Psoas muscle (tissue), 7 donors: ENCODE measurements at regions not wholly inside any gene's neighbourhood (a gene's known extent, or its start where the extent isn't known, plus 50 kb on each side); places are given as distances from the start of the nearest gene placed in this dataset.

Experiments used
- ATAC-seq, 4 donors: fragments of 200-7000 bp; cut with Tn5 transposase; one replicate each; pipeline ENCODE4 v1.9.1; 2020; ENCODE audit warnings: moderate library complexity in 3 of 4, mild to moderate bottlenecking in 2 of 4
- DNase-seq, 2 donors: peaks; one replicate each; pipeline ENCODE4 v3.0.0-alpha.2; 2020
- H3K27ac ChIP-seq: fragments of 200-600 bp; one replicate; pipeline ENCODE4 v1.8.0; 2022
- H3K27me3 ChIP-seq, 3 donors: fragments of 200-600 bp in 1 of 3; one replicate each; pipeline versions ENCODE4 v1.6.1 to v1.8.0; 2013 to 2022; ENCODE audit warnings: low read length in 2 of 3, mild to moderate bottlenecking in 2 of 3, moderate library complexity in 1 of 3; ENCODE audit not compliant: insufficient read depth in 3 of 3
- H3K36me3 ChIP-seq, 2 donors: fragments of 200-600 bp in 1 of 2; one replicate each; pipeline versions ENCODE4 v1.6.1 to v1.8.0; 2013 to 2022; ENCODE audit warnings: low read depth in 1 of 2, mild to moderate bottlenecking in 1 of 2, moderate library complexity in 1 of 2; ENCODE audit not compliant: insufficient read depth in 1 of 2
- H3K4me1 ChIP-seq: fragments of 200-600 bp; one replicate; pipeline ENCODE4 v1.8.0; 2022
- H3K4me3 ChIP-seq: fragments of 200-600 bp; one replicate; pipeline ENCODE4 v1.8.0; 2022; ENCODE audit warnings: mild to moderate bottlenecking
- H3K9me3 ChIP-seq: fragments of 200-600 bp; one replicate; pipeline ENCODE4 v1.8.0; 2022
- WGBS, 3 donors: extraction: QIAGEN DNeasy Blood & Tissue Kit; methylation state at CpG; one replicate each; pipeline versions ENCODE4 v1.1.6 to v1.1.7; 2013; 5-methylcytosine and 5-hydroxymethylcytosine counted together
- intact Hi-C, 2 donors: fragments of 100-400 bp; cut with DNase I; formaldehyde crosslinking; loops; one replicate each; pipeline versions ENCODE4 v1.11.0 to v1.14.2; 2022
- TF ChIP-seq, protein P1 (sequence below): fragments of 200-600 bp; IDR thresholded peaks from one replicate; pipeline ENCODE4 v1.8.0; 2022; ENCODE audit warnings: antibody characterized with exemption
- donor health status: healthy with polysubstance abuse.
- donor health status: DM: no; HTN: no; CAD: no; lungs with moderate emphysema.
- donor health status: Bipolar disorder and iron deficiency.
- donor health status: healthy.
- donor health status: DM: yes; HTN: yes; CAD: no.
- donor health status: DM: no; HTN: no; CAD: no.
- donor health status: DM: yes; HTN: yes; CAD: no.

DNA sequence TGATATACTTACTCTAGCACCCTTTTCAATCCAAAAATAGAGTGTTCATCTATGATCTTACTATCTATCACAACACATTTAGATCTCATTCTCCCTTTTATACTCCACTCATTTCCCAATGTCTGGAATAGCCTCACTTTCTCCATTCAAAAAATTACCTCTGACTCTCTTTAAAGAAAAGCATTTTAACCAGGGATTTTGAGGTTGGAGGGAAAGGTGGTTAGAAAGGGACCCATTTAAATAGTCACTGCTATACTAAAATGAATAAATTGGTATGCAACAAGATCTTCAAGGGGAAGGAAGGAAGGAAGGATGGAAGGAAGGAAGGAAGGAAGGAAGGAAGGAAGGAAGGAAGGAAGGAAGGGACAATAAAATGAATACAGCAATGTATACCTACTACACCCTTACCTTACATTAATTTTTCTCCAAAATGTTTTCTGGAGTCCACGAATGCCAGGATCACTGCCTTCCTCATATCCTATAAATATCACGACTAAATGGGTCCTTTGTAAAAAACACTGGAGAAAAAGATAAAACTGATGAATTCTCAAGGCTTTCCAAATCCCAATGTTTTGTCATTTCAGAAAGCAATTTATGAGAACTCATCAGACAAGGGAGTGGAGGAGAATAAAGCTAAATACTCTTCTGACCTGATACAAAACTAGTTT, 202.7 kb downstream of the ZEB2 start:
- no peaks in the 10 kb centered on the region for H3K27me3 ChIP-seq
- DNase-seq = no peak
- TF ChIP-seq, protein P1, sequence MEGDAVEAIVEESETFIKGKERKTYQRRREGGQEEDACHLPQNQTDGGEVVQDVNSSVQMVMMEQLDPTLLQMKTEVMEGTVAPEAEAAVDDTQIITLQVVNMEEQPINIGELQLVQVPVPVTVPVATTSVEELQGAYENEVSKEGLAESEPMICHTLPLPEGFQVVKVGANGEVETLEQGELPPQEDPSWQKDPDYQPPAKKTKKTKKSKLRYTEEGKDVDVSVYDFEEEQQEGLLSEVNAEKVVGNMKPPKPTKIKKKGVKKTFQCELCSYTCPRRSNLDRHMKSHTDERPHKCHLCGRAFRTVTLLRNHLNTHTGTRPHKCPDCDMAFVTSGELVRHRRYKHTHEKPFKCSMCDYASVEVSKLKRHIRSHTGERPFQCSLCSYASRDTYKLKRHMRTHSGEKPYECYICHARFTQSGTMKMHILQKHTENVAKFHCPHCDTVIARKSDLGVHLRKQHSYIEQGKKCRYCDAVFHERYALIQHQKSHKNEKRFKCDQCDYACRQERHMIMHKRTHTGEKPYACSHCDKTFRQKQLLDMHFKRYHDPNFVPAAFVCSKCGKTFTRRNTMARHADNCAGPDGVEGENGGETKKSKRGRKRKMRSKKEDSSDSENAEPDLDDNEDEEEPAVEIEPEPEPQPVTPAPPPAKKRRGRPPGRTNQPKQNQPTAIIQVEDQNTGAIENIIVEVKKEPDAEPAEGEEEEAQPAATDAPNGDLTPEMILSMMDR = no peak
- peaks cover 21% of the 10 kb centered on the region for H3K4me1 ChIP-seq
- no peaks in the 10 kb centered on the region for H3K36me3 ChIP-seq
- H3K4me3 ChIP-seq = no peak overlapping the region
- no peak for ATAC-seq
- WGBS, 3 donors = 87 to 95% (median 94%) methylated on average over 2 of the region's 2 CpGs
- H3K9me3 ChIP-seq = no peaks in the 10 kb centered on the region
- intact Hi-C loops = no loop called here
- no peak overlapping the region for H3K27ac ChIP-seq

DNA sequence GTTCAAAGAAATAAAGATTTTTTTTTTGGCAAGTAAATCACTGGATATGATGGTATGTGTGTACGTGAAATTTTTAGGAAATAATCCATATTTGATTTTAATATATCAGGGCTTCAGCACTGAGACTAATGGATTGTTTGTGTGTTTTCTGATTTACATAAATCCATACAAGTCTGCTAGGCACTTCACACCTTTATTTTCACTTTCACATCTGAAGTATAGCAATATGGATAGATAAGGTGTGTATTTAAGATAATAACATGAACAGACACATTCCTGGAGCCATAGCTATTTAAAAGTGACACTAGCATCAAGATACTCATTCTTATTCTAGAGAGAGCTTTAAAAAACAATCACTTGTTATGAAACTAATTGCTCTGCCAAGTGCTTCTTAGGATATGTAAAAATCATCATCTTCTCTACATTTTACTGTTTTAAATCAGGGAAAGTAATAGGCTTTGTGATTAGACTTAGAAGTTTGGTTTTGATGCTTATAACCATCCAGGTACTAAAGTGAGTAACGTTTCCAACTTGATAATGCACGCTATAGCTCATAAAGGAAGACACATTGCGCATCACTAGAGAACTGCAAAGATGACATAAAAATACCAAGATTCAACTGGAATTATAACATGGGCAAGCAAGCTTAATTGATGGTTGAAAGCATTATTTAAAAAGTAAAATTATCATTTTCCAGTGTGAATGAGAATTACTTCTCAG, 208.9 kb downstream of the ZEB2 start:
- TF ChIP-seq, protein P1 = no peak
- DNase-seq (no peak), ATAC-seq (no peak)
- Histone ChIP-seq H3K27ac (no peak overlapping the region), H3K9me3 (no peaks in the 10 kb centered on the region), H3K27me3 (no peaks in the 10 kb centered on the region), H3K36me3 (no peaks in the 10 kb centered on the region), H3K4me3 (no peak overlapping the region), H3K4me1 (no peaks in the 10 kb centered on the region)
- intact Hi-C loops = no loop called here
- 88 to 92% (median 91%) methylated on average over 4 of the region's 4 CpGs for WGBS, 3 donors

DNA sequence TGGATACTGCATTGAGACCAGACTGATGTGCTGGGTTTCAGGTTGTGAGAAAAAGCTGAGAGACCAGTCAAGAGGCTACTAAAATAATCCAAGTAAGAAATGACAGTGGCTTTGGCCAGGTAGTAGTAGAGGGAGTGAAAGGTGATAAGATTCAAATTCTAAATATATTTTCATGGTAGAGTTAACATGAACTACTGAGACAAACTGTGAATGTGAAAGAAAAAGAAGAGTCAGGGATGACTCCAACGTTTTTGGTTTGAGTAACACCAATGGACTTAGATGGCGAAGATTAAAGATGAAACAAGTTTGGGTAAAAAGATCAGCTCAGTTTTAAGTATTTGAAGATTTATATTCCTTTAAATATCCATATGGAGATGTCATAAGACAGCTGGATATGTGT, 209.4 kb downstream of the ZEB2 start:
- TF ChIP-seq, protein P1 = no peak
- no peaks in the 10 kb centered on the region for H3K36me3 ChIP-seq
- H3K4me1 ChIP-seq = no peaks in the 10 kb centered on the region
- H3K4me3 ChIP-seq = no peak overlapping the region
- ATAC-seq = no peak
- DNase-seq = no peak
- H3K27me3 ChIP-seq = no peaks in the 10 kb centered on the region
- H3K27ac ChIP-seq = no peak overlapping the region
- intact Hi-C loops = no loop called here
- WGBS, 3 donors = 72 to 80% (median 78%) methylated on average over 2 of the region's 2 CpGs
- H3K9me3 ChIP-seq = no peaks in the 10 kb centered on the region

DNA sequence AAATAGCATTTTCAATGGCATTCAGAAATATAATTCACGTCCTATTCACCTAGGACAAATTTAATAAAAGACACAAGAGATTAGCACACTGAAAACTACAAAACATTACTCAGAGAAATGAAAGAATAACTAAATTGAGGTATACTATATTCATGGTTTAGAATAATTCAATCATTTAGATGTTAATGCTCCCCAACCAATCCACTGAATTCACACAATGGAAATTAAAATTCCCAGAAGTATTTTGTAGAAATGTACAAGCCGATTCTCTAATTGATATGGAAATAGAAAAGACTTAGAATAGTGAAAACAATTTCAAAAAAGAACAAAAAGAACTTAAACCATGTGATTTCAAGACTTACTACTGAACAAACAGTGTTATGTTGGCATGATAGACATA, 212.2 kb downstream of the ZEB2 start:
- Histone ChIP-seq H3K4me1 (no peaks in the 10 kb centered on the region), H3K36me3 (no peaks in the 10 kb centered on the region), H3K27me3 (no peaks in the 10 kb centered on the region), H3K9me3 (no peaks in the 10 kb centered on the region), H3K4me3 (no peak overlapping the region), H3K27ac (no peak overlapping the region)
- TF ChIP-seq, protein P1 = no peak
- intact Hi-C loops = no loop called here
- WGBS, 3 donors = 95 to 98% (median 96%) methylated on average over 2 of the region's 2 CpGs
- DNase-seq (no peak), ATAC-seq (no peak)
